Right hindlimb (tissue), 1 donor: ENCODE measurements at regions not wholly inside any gene's neighbourhood (a gene's known extent, or its start where the extent isn't known, plus 50 kb on each side); places are given as distances from the start of the nearest gene placed in this dataset.
"Not testable (repeated sequence)": the region's sequence is repeated elsewhere in the genome, so short reads cannot be mapped to it uniquely, and the experiment has no call there.

Source experiments
- DNase-seq: peaks from one replicate; pipeline ENCODE4 v3.0.0-alpha.2; 2018

DNA sequence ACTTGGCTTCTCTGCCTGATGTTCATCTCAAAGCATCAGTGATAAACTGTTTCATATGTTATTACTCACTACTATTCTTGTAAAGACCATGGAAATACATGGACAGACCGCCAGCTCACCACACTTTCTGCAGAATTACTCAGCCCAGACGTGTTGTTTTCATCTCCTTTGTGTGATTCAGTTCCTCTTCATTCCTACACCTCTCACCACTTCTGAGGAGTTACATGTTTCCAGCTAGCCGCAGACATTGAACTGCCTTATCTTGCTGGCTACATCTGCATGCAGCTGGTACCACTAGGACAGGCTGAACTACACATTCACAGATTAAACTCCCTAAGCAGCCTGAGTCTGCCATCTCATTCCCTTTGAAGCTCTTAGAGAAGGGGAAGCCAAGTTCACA is 443.2 kb upstream of the FGF16 start:
- no peak for DNase-seq

DNA sequence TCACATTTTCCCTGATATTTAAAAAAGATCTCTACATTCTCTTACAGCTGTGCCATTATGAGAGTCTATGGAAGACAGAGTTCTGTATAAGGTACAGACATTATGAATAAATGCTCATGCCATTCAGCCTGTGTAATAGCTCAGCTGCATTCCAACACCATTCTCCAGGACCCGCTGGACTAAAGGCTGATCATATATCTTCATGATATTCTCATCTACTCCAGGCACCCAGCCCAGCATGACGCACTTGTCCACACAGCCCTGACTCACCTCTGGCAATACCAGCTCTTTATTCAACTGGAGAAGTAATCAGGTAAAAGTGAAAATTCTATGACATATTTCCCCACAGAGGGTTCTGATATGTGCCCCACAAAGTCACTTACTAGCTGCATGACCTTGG is 437.5 kb upstream of the FGF16 start:
- DNase-seq: peak; percentile 70

DNA sequence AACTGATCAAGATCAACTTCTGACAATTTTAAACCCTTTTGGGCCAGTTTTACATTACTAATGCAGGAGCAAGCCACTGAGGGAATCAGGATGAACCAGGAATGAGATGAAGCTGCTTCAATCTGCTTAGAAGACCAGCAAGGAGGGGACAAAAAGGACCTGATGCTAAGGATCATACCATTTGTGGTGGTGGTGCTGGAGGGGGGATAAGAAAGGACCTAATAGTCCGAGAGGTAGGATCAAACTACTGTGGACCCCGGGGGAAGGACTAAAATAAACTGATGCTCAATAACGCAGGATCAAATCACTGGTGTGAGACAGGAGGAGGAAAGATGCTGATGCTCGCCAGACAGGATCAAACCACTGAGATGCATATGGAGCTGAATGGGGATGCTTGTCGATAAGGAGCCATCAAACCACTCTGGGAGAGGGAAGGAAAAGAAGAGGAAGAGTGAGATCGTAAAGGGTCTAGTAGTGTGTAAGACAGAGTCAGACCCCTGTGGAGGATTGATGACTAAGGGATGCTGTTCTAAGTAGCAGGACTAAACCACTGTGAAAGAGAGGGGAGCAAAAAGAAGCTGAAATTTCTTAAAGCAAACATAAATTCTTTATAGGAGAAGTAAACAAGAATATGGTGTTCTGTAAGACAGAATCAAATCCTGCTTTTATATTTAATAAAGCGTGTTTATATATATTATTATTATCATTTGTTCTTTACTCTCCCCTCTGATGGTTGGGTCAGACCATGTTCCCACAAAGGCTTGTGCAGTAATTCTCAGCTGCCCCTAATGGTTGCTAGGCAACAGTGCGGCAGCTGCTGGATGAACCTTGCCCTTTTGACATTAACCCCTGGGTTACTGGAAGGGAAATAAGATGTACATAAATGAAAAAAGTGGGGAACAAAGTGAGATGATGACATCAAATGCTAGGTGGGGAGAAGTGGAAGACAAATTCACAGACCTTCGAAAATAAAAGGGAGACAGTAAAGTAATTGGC is 432.5 kb upstream of the FGF16 start:
- peak; percentile 21 for DNase-seq

DNA sequence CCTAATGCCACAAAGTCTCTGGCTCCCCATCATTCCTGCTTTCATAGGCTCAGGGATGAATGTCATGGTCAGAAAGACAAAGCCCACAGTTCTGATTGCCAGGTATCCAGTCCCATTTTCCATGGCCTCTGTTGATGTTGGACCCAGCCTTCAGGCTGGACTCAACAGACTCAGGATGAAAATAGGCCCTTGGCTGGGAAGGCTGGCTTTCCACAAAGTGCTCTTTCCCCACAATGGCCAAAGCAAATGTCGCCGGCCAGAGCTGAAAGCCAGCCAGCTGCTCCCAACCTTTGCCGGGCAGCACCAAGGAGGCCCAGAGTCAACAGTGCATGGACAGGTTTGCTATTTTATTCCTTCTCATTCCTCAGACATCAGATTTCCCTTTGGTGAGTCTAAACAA is 430.1 kb upstream of the FGF16 start:
- DNase-seq: no peak

DNA sequence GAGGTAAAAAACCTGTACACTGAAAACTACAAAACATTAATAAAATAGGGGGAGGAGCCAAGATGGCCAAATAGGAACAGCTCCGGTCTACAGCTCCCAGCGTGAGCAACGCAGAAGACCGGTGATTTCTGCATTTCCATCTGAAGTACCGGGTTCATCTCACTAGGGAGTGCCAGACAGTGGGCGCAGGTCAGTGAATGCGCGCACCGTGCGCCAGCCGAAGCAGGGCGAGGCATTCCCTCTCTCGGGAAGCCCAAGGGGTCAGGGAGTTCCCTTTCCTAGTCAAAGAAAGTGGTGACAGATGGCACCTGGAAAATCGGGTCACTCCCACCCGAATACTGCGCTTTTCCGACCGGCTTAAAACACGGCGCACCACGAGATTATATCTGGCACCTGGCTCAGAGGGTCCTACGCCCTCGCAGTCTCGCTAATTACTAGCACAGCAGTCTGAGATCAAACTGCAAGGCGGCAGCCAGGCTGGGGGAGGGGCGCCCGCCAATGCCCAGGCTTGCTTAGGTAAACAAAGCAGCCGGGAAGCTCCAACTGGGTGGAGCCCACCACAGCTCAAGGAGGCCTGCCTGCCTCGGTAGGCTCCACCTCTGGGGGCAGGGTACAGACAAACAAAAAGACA is 400.9 kb upstream of the FGF16 start:
- DNase-seq: not testable (repeated sequence)

DNA sequence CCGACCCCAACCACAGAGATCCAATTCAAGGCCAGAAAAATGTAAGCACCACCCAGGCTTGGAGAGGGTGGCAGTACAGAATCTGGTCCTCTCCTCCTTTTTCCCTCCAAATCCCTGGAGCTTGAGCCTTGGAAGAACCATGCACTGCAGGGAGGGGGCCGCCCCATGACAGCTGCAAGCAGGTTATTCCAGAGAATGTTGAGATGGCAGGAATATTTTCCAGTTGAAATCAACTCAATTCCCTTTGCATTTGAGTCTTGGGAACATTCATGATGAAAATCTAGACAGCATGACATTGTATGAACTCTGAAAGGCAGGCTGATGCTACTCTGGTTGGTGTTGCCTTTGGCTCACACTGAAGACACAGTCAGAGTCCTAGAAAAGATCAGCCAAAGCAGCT is 386.6 kb upstream of the FGF16 start:
- DNase-seq: no peak

DNA sequence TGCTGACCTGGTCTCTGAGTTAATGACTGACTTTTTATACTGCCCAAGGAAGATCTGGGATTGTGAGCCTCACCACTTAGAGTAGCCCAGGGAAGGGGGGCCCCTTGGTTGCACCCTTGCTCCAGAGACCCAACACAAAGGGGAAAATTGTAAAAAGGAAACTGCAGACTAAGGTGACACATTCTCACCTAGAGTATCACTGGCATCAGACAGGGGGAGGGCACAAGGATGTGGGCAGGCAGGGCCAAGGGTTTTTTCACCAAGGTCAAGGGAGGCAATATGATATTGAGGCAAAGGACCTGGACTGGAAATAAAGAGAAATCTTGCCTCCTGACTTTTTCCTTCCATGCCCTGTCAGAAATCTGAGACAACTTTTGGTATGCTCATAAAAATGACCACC is 386.2 kb upstream of the FGF16 start:
- DNase-seq: no peak

DNA sequence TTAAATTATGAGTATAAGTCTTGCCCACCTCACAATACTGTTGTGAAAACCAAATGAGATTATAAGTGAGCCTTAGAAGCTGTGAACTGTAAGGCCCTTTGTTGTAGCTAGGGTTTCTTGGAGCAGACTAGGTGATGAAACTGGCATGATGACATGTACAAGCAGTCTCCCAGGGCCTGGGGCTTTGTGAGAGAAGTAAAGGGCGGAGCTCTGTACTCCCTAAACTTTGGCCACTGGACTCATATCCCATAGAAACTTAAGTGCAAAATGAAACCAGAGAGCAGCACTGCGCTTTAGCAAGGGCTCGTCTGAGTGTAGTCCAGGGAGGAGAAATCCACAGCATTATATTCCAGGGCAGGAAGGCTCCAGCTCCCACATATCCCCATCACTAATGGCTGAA is 385.6 kb upstream of the FGF16 start:
- peak; percentile 25 for DNase-seq

DNA sequence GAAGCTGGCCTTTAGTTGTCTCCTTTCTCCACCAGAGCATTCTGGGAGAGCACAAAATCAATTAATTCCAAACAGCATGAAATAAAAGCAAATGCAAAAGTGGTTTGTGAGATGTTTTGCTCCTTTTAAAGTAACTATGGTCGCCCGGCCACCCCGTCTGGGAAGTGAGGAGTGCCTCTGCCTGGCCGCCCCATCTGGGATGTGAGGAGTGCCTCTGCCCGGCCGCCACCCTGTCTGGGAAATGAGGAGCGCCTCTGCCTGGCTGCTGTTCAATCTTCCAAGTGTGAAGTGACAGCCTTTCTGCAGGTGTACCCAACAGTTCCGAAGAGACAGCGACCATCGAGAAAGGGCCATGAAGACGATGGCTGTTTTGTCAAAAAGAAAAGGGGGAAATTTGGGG is 381.3 kb upstream of the FGF16 start:
- DNase-seq: no peak

DNA sequence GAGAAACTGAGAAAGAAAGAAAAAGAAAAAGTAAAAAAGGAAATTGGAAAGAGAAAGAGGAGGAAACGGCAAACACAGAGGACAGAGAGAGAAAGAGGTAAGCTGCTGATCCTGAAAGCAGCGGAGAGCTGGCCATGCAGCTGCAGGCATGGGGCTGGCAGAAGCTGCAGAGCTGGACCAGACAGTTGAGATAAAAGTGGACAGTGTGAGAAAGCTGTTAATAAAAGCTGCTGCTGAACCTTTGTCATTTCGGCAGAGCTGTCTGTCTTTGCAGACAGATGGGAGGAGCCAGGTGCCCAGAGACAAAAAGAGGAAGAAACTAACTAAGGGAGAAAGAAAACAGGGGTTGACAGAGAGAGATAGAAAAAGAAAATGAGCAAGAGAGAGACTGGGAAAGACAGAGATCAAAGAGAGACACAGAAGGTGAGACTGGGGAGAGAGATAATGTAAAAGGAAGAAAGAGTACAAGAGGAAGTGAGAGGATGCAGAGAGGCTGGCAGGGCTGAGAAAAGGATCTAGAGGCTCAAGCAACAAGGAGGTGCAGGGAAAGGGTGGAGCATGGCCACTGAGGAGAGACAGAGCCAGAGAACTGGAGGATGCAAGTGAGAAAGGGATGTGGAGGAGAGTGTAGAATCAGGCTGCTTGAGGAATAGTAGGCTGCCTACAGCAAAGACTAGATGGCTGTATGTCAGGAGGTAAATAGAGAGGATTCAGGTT is 376.8 kb upstream of the FGF16 start:
- DNase-seq: no peak

DNA sequence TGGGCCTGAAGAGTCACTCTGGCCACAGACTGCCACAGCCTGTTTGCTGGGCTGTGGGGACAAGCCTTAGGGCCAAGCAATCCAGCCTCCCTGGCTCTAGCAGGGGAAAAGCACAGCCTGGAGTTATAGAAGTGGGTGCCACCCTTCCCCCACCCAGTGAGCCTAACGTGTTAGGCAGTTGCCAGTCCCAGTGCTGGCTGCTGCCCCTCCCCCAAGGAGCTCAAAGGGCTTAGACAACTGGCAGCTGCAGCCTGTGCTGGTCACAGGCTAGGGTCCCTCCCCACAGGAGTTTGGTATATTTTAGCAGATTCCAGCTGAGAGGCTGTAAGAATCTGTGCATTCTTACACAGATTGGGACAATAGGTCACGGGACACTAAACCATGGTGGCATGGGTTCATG is 370.3 kb upstream of the FGF16 start:
- no peak for DNase-seq

DNA sequence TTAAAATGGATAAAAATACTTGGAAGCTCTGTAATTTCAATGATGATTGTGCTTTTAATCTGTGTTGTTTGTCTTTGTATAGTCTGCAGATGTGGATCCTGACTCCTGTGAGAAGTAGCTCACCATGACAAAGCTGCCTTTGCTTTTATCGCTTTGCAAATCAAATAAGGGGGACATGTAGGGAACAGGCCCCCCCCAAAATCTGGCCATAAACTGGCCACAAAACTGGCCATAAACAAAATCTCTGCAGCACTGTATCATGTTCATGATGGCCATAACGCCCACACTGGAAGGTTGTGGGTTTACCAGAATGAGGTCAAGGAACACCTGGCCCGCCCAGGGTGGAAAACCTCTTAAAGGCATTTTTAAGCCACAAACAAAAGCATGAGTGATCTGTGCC is 366.0 kb upstream of the FGF16 start:
- DNase-seq: not testable (repeated sequence)

DNA sequence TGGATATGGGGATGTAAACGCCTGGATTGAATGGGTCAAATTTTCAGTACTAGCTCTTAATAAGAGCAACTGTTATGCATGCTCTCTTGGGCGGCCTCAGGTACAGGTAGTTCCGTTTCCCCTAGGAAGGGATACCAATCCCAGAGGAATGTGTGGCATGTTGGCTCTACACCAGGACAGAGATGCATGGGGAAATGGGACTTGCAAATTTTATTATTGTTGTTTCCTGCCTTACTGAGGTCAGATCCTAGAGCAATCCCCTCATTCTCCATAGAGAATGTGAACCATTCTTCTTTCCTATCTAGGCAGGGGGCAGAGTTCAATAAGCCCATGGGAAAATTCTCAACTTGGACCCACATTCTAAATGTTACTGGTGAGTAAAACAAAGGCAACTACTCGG is 361.8 kb upstream of the FGF16 start:
- DNase-seq: no peak

DNA sequence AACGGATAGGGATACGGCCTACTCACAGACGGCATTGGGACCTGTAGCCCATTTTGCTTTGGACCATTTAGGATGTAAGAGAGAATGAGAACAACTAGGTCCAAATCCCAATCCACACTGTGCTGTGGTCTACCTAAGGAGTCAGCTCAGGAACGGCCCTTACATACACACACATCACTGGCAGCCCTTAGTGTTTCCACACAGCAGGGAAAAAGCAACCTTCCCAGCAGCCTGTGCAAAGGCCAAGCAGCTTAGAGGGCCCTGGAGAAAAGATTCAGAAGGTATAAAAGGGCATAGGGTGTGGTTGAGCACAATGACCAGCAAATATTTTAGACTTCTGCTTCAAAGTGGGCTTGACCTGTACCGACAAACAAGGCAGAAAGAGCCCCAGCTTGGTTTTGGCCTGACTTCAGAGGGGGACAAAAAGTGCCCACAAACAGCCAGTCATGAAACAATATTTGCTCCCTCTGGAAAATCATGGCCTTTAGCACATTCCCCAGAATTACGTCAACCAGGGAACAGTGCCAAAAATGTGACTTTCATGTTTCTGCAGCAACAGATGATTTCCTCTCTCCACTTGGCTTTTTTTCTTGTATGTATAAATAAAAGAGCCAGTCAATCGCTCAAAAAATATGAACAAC is 359.5 kb upstream of the FGF16 start:
- peak; percentile 79 for DNase-seq

DNA sequence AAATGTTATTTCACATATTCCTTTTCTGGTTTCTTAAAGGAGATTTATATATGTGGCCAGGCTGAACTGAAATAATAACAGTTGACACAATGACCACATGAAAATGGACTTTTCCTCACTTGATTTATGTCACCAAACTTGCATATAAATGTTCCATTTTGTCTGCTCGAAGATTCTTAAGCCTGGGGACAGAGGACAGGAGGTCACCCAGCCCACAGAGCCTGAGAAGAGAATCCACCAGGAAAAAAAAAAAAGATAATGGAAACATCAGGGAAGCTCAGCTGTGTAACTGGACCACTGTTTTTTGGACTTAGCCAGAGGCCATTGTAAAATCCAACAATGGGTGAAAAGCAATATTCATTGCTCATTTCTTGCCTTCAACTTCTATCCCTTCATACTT is 359.0 kb upstream of the FGF16 start:
- no peak for DNase-seq

DNA sequence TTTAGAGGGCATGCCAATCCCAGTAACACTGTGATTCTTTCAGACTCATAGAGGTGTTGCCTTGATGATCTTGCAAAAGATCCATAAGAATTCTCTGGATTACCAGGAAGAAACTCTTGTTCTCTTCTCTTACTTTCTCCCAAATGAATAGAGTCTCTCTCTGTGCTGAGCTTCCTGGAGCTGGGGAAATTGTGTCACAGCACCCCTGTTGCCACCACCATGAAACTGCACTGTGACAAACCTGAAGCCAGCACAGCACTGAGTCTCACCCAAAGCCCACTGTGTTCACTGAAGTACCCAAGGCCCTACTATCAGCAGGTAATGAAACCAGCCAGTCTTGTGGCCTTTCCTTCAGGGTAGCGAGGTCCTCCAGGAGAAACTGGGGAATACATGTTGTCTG is 332.7 kb upstream of the FGF16 start:
- DNase-seq: no peak

DNA sequence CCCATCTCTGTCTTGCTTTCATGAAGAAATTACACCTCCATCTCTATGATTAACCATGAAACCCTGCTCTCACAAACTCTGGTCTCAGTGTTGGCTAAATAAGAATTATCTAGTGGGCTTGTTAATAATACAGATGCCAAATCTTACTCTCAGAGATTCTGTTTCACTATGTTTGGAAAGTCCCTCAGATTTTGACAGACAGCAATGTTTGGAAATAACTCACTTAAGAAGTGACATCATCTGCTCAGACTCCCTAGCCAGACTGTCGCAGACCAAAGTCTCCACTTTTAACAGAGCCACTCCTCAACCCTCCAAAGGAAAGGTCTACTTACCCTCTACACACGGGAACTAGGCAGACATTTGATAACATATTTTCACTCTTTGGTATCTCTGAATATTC is 328.5 kb upstream of the FGF16 start:
- DNase-seq: no peak

DNA sequence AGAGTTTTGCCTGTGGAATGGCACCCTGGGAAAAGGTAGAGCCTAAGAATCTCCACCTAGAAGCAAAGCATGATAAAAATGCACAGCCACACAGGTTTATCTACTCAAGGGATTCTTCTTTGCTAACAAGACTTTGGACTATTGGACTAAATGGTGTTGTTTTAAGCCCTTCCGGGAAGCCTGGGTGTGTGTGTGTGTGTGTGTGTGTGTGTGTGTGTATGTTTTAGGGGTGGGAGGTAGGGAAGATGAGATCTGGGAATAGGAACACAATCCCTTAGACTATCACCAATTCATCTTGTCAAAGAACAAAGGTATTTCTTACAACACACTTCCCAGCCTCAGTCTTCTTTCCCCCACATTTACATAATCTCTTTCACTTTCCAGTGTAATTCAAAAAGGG is 327.5 kb upstream of the FGF16 start:
- no peak for DNase-seq

DNA sequence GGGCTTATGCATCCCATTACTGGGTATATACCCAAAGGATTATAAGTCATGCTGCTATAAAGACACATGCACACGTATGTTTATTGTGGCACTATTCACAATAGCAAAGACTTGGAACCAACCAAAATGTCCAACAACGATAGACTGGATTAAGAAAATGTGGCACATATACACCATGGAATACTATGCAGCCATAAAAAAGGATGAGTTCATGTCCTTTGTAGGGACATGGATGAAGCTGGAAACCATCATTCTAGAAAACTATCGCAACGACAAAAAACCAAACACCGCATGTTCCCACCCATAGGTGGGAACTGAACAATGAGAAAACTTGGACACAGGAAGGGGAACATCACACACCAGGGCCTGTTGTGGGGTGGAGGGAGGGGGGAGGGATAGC is 323.3 kb upstream of the FGF16 start:
- DNase-seq: not testable (repeated sequence)

DNA sequence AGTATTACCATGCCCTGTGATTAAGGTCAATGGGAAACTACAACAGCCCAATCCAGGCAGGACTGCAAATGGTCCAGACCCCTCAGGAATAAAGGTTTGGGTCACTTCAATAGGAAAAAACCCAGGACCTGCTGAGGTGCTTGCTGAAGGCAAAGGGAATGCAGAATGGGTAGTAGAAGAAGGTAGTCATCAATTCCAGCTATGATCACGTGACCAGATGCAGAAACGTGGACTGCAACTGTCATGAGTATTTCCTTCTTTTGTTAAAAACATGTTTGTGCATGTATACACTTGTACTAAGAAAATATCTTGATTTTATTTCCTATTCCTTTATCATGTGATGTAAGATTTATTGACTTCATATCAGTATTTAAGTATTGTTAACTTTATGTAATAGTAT is 319.6 kb upstream of the FGF16 start:
- DNase-seq: not testable (repeated sequence)

DNA sequence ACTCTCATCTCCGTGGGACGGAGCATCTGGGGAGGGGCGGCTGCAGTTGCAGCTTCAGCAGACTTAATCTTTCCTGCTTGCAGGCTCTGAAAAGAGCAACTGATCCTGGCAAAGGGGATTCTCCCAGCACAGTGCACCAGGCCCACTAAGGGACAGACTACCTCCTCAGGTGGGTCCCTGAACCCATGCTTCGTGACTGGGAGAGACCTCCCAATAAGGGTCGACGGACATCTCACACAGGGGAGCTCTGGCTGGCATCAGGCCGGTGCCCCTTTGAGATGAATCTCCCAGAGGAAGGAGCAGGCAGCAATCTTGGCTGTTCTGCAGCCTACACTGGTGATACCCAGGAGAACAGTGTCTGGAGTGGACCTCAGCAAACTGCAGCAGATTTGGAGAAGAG is 303.3 kb upstream of the FGF16 start:
- no peak for DNase-seq

DNA sequence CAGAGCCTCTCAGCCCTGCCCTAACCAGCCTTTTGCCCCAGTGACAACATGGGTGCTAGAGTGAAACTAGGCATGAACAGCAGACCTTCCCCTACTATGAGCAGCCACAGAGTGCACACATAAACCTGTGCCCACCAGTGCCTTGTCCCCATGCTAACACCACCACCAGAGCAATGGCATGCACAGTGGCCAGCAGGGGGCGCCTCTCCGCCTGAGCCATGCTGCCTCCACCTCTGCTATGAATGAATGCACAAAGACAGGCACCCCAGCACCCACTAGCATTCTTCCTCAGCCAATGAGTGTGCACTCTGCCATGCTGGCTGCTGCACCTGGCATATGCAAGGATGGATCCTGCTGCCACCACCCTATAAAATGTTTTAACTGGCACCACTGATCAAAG is 286.9 kb upstream of the FGF16 start:
- peak; percentile 13 for DNase-seq

DNA sequence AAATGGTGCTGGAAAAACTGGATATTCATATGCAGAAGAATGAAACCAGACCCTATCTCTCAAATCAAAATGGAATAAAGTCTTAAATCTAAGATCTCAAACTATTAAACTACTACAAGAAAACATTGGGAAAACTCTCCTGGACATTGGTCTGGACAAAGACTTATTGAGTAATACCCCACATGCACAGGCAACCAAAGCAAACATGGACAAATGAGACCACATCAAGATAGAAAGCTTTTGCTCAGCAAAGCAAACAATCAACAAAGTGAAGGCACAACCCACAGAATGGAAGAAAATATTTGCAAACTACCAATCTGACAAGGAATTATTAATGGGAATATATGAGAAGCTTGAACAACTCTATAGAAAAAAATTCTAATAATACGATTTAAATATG is 284.4 kb upstream of the FGF16 start:
- DNase-seq: no peak
